T47D (cell line): ENCODE measurements at regions not wholly inside any gene's neighbourhood (a gene's known extent, or its start where the extent isn't known, plus 50 kb on each side); places are given as distances from the start of the nearest gene placed in this dataset.

Experiments used
- DNase-seq, 2 experiments: peaks; one replicate each; pipeline versions ENCODE4 v3.0.0 to v3.0.0-alpha.2; 2011 to 2012; ENCODE audit warnings: low read depth in 1 of 2, low spot score in 1 of 2
- JUND ChIP-seq: IDR thresholded peaks from 2 replicates; pipeline ENCODE4 v1.6.1; 2012; ENCODE audit warnings: low read depth
- in situ Hi-C: cut with HindIII; loops from 2 replicates; pipeline ENCODE4 v1.10.0; 2016; ENCODE audit warnings: low sequenced_read_pairs, low pct_unique_long_range_greater_than_20kb

DNA sequence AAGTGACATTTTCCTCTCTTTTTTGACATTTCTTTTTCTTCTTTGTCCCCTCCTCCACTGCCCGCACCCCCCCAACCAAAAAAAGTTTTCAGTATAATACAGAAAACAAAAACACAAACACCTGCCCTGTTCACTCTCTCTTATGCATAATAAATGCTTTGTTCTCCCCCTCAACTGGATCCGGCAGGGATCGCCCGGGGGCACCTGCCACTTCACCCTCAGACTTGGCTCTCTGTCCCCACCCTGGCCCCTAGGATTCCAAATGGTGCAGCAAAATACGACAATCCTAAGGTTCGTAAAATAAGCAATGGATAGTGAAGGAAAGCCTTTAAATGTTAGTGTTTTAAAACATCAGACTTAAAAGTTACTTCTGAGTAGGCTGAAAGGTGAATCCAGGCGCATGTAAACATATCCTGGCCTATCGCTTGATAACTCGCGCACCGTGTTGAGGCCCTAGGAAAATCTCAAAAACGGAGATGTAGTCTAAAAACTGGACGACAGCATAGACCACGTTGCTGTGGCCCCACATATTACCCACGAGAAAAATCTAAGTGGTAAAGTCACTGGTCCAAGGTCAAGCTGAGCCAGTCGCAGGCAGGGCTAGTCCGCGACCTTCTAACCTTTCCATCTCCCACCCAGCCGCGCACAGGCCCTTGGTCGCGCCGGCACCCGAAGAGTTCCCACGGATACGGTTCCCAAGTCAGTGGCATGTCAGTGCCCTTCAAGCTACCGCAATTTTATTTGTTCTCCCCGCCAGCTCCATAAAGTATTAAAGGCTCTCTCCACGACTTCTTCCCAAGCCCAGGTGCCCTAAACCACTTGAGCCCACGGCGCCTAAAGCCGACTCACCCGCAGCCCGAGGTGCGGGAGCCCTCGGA is 130.8 kb downstream of the OGFRL1 start:
- no peak for DNase-seq
- in situ Hi-C loops: no loop called here
- no peak for TF ChIP-seq JUND

DNA sequence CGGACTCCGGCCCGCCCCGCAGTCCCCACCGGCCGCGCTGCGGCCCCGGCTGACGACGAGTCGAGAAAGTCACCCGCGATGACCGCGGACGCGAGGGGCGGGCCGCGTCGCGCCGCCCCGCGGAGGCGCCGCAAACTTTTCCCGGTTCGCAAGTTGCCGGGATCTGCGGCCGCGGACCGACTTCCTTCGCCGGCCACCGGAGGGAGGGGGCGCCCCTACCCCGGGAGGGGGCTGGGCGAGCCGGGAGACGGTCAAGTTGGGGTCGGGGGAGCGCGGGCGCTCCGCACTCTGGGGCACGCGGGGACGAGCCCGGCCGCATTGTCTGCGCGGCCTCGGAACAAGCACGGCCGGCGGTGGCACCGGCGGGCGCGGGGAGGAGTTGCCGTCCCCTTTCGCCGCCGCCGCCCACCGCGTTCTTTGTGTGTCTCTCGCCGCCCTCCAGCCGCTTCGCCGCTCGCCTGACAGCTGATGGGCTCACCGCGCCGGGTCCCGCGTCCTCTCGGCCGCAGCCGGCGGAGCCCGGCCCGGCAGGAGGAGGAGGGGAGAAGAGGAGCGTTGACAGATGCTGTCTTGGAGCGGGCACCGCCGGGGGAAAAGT is 131.6 kb downstream of the OGFRL1 start:
- in situ Hi-C loops: no loop called here
- no peak for TF ChIP-seq JUND
- peak; percentile 18 to 63 for DNase-seq

DNA sequence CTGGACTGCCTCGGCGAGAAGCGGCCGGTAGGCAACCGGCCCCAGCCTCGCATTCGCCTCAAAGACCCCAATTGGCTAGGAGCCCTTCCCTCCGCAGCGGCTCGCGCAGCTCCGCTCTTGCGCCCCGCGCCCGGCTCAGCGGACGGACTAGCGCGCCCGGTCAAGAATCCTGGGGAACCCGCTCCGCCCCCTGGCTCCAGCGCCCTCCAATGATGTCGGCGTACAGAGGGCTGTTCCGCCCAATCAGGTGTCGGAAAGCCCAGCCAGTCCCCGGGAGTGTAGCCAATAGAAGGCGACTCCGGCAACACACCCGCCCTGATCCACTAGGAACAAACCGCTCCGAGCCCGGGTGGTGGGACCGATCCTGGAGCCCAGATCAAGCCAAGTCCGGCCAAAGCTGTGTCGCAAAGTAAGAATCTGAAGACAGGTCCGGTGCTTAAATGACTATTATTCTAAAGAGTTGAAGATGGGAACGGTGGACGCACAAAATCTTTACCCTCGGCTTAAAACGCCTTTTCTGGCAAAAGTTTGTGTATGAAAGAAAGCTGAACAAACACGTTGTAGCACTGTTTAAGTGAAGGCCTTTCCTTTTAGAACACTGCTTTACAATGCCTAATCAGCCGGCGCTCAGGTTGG is 132.2 kb downstream of the OGFRL1 start:
- TF ChIP-seq JUND: no peak
- in situ Hi-C loops: no loop called here
- peak; percentile 79 to 96 for DNase-seq

DNA sequence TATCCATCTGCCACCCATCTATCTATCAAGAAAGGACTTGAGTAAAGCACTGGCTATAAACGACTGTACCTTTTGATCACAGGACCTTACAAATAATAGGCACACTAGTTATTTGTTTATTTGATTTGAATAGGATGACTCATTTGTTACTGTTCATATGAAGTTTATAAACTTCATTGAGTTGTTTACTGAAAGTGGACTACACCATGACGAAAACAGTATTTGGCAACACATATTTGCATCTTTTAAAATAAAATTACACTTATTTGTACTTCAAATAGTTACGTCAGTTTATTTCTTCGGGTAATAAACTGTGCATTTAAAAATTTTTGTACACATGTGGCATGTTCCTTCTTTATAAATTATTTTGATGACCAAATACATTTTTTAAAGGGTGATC is 133.0 kb downstream of the OGFRL1 start:
- no peak for DNase-seq
- in situ Hi-C loops: no loop called here
- TF ChIP-seq JUND: no peak

DNA sequence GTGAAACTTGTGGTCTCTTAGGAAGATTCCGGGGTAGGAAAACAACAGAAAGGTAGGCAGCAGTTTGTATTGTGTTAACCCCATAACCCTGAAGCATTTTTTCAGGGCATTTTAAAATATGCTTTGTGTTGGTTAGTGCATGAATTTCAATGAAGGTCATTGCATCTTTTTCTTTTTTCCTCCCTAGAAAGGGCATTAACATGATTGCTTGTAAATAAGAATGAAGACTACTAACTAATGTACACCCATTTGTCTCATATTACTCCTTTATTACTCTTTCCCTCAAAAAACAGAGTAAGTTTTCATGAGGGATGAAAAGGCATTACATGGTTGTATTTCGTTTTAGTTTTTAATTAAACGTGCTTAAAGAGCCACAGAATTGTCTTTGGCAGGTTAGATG is 141.4 kb downstream of the OGFRL1 start:
- no peak for TF ChIP-seq JUND
- in situ Hi-C loops: no loop called here
- no peak for DNase-seq

DNA sequence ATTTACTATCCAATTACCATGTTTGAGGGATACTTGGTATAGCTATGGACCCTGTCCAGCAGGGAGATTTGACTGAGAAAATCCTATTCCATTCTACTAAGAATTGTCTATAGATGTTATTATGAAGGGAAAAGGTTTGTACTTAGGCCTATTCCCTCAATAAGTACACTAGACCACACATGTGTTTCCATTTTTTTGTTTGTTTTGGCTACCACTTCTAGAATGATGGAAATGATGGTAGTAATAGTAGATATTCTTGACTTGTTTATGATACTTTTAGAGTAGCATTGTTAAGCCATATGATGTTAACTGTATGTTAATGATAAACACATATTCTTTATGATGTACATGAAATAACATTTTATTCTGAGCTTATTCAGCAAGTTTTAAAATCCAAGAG is 144.8 kb downstream of the OGFRL1 start:
- no peak for TF ChIP-seq JUND
- no peak for DNase-seq
- in situ Hi-C loops: no loop called here

DNA sequence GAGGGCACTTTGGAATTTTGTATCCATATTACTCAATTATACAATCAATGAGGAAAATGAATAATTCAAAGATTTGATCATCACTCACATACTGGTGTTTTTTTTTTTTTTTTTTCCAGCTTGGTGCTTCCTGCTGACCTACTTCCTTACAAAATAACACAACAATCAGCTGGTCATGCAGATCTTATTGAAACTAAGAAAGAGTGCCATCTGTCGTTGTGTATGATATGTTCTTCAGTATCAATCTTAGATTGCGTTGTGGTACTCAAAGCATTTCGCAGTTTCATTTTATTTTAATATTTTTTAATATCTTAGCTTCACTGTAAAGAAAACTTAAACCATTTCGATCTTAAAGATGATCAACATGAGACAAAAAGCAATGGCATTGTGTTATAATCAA is 155.6 kb downstream of the OGFRL1 start:
- peak in 1 of 2 experiments; percentile 23 for DNase-seq
- in situ Hi-C loops: no loop called here
- no peak for TF ChIP-seq JUND

DNA sequence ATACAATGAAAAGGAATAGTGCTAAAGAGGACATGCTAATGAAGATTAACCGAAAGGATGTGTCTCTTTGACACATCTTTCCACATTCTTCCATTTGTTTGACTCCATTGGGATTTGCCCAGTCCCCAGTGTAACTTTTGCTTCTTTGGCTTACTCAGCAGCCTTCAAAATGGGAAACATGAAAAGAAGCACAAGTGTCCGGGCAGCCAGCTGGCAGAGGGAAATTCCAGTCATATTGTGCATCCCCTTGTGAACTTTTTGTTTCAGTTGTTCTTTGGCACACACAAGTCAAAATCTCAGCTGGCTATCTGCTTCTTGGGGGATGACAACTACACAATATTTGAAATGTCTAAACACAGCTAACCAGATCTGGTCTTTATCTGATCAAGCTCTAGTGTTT is 157.4 kb downstream of the OGFRL1 start:
- no peak for TF ChIP-seq JUND
- in situ Hi-C loops: no loop called here
- DNase-seq: no peak

DNA sequence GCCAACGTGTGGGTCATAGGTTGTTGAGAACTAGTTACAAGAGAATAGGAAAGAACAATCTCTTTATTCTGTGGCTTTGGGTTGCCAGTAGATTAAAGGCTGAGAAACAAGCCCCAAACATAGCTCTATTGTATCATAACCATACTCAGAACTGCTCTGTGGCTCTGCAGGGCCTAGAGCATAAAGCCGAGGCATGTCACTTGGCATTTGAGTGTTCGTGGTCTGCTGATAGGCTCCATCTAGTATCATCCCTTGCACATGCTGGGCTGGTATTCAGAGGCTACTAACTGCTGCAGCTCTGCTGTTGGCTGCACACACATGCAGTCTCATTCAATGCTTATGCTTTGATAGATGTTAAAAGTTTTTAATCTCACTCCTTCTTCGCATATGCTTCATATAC is 157.9 kb downstream of the OGFRL1 start:
- in situ Hi-C loops: no loop called here
- no peak for TF ChIP-seq JUND
- DNase-seq: no peak

DNA sequence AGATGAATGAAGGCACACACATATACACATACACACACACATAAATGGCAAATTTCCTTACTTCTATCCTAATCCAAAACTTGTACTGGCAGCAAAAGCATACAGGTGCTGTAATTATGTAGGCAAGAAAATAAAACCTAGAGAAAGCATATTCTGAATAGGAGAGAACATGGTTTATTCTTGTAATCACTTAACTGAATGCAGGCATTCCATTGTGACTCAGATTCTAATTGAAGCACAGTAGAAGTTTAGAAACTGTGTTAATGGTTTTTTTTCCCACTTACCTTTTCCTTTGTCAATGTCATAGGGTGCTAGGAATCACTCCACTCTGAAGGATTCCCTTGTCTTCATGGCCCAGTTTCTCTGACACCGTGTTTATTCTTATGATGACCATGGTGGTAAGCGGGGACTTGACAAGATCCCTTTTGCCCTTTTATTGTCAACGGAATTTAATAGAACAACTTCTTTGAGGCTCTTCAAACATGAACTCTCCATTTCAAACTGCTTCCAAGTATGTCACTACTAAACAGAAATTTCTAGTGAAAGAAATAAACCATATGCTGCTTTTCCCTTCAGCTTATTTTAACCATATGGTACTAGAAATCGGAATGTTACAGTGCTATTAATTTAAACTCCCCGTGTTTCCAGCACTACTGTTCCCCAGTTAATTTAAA is 164.2 kb downstream of the OGFRL1 start:
- in situ Hi-C loops: no loop called here
- DNase-seq: no peak
- TF ChIP-seq JUND: no peak

DNA sequence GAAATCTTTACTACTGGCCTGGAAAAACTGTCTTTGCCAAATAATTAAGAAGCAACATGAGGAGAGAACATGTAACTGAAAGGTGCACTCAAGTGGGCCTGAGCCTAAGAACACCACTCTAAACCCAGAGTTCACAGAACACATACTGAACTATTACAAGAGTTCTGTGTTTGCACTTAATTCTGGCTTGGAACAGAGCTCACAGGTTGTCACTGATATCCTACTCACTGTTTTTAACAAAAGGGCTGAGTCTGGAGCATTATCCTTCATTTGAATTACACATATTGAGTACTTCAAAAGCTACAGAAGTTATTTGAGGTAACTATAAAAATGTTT is 164.7 kb downstream of the OGFRL1 start:
- in situ Hi-C loops: no loop called here
- no peak for TF ChIP-seq JUND
- DNase-seq: no peak

DNA sequence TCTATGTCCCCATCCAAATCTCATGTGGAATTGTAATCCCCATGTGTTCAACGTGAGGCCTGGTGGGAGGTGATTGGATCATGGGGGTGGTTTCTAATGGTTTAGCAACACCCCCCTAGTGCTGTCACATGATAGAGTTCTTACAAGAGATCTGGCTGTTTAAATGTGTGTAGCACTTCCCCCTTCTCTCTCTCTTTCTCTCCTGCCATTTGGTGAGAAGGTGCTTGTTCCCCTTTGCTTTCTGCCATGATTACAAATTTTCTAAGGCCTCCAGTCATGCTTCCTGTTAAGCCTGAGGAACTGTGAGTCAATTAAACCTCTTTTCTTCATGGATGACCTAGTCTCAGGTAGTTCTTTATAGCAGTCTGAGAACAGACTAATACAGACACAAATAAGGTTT is 165.4 kb downstream of the OGFRL1 start:
- in situ Hi-C loops: no loop called here
- no peak for DNase-seq
- TF ChIP-seq JUND: no peak

DNA sequence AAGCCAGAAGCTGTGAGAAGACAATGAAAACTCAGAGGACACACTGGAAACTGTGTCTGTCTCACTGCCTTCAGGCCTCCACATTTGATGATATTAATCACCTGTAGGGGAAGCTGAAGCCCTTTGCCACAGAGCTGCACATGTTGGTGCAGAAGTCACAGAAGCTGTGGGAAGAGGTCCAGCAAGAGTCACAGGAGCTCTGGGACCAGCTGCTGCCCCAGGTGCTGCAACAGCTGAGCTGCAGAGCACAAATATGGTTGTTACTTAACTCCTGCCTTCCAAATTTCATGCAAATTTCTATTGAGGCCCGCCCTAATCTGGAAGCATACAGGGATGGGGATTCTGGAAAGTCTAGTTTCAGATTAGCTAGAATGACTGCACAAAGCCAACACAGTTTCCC is 169.3 kb downstream of the OGFRL1 start:
- peak in 1 of 2 experiments; percentile 32 for DNase-seq

More for the DNA sequence above, 169.3 kb downstream of the OGFRL1 start:
- in situ Hi-C loops: no loop called here
- no peak for TF ChIP-seq JUND
